ENCODE measurements at regions not wholly inside any gene's neighbourhood (a gene's known extent, or its start where the extent isn't known, plus 50 kb on each side); places are given as distances from the start of the nearest gene placed in this dataset.

DNA sequence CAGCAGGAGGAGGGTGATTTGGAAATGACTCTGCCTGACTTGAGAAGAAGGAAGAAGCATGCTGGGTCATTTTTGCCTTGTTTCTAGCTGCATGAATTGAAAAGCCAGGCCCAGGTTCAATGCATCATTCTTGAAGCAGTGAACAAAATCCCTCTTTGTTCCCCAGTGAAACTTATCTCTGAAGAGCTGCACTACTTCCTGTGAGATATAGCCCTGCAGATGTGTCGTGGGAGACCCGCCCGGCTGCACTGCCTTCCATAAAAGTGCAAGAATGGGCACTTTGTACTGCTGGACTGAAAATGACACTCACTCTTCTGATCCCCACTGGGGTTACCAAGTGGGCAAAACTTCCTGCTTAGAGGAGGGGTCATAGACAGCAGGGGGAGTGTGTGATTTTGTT, 249.2 kb upstream of the NFIA start:
- no peak for TF ChIP-seq POLR2AphosphoS5 (IDR thresholded peaks at IDR 0.05)
- H3K9me3 ChIP-seq = no peaks in the 10 kb centered on the region
- no peaks in the 10 kb centered on the region for H3K27me3 ChIP-seq
- no peaks in the 10 kb centered on the region for H3K4me1 ChIP-seq
- H3K36me3 ChIP-seq = no peaks in the 10 kb centered on the region
- intact Hi-C loops (cut with DNase I; ENCODE audit: low total_unique reads) = no loop called here
- DNase-seq (ENCODE audit: low spot score in 2 of 2) = no peak
- no peak overlapping the region for H3K4me3 ChIP-seq
- no peak overlapping the region for H3K27ac ChIP-seq

DNA sequence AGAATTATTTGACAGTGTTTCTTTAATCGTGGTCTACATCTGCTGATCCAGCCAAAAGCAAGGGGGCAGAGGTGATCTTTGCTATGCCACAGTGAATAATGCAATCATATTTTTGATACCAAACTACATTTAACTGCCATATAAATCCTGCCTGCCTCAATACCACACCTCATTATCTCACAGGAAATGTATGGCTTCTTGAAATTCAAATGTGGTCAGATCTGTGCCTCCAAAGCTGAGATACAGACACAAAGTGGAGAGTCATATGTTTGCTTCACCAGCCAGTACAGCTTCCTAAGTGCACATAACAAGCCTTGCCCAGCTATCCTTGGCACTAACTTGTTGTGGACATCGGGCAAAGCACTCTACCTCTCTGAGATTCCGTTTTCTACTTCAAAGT, 250.0 kb upstream of the NFIA start:
- intact Hi-C loops (cut with DNase I; ENCODE audit: low total_unique reads) = no loop called here
- DNase-seq (ENCODE audit: low spot score in 2 of 2) = no peak
- H3K27ac ChIP-seq = no peak overlapping the region
- H3K27me3 ChIP-seq = no peaks in the 10 kb centered on the region
- H3K9me3 ChIP-seq = no peaks in the 10 kb centered on the region
- no peaks in the 10 kb centered on the region for H3K36me3 ChIP-seq
- H3K4me1 ChIP-seq = no peaks in the 10 kb centered on the region
- no peak overlapping the region for H3K4me3 ChIP-seq
- TF ChIP-seq POLR2A (IDR thresholded peaks at IDR 0.05) = no peak
- no peak for TF ChIP-seq POLR2AphosphoS5 (IDR thresholded peaks at IDR 0.05)
- TF ChIP-seq, protein P1, sequence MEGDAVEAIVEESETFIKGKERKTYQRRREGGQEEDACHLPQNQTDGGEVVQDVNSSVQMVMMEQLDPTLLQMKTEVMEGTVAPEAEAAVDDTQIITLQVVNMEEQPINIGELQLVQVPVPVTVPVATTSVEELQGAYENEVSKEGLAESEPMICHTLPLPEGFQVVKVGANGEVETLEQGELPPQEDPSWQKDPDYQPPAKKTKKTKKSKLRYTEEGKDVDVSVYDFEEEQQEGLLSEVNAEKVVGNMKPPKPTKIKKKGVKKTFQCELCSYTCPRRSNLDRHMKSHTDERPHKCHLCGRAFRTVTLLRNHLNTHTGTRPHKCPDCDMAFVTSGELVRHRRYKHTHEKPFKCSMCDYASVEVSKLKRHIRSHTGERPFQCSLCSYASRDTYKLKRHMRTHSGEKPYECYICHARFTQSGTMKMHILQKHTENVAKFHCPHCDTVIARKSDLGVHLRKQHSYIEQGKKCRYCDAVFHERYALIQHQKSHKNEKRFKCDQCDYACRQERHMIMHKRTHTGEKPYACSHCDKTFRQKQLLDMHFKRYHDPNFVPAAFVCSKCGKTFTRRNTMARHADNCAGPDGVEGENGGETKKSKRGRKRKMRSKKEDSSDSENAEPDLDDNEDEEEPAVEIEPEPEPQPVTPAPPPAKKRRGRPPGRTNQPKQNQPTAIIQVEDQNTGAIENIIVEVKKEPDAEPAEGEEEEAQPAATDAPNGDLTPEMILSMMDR (IDR thresholded peaks at IDR 0.05) = no peak

DNA sequence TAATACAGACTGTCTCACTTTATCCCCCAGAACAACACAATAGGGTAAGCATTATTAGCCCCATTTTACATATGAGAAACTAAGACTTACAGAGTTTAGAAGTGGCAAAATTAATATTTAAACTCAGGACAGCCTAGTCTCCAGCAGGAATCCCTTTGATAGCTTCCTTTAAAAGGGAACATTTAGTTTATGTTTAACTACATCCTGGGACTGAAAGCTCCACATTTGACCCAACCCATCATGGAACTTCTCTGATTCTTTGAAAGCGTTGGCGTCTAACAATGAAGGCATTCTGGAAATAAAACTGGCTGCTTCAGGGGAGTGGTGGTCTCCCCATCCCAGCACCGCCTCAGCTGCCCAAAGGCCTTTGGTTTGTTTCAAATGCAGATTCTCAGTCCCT, 250.6 kb upstream of the NFIA start:
- DNase-seq (ENCODE audit: low spot score in 2 of 2) = no peak
- Histone ChIP-seq H3K9me3 (no peaks in the 10 kb centered on the region), H3K27ac (no peak overlapping the region), H3K36me3 (no peaks in the 10 kb centered on the region), H3K4me3 (no peak overlapping the region), H3K4me1 (no peaks in the 10 kb centered on the region), H3K27me3 (no peaks in the 10 kb centered on the region)
- intact Hi-C loops (cut with DNase I; ENCODE audit: low total_unique reads) = no loop called here
- TF ChIP-seq POLR2AphosphoS5 (IDR thresholded peaks at IDR 0.05) (no peak), POLR2A (IDR thresholded peaks at IDR 0.05) (no peak)
- TF ChIP-seq, protein P1 (IDR thresholded peaks at IDR 0.05) = no peak

DNA sequence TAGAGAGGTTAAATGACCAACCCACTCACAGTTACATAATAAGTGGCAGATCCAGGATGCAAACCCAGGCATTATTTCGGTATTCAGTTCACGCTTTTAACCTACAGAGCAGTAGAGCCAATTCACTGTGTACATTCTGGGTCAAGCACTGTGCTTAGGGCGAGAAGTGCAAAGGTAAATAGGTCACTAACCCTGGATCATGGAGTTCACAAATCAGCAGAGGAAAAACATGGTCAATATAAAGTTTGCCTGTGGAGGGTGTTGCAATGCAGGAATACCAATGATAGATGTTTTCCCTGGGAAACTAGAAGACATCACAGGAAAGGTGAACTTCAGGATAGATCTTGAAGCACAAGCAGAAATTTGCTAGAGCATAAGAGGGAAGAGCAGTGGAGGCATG, 253.4 kb upstream of the NFIA start:
- H3K36me3 ChIP-seq = no peaks in the 10 kb centered on the region
- H3K4me1 ChIP-seq = no peaks in the 10 kb centered on the region
- TF ChIP-seq POLR2AphosphoS5 (IDR thresholded peaks at IDR 0.05) = no peak
- TF ChIP-seq, protein P1 (IDR thresholded peaks at IDR 0.05) = no peak
- no peak overlapping the region for H3K4me3 ChIP-seq
- H3K27me3 ChIP-seq = no peaks in the 10 kb centered on the region
- intact Hi-C loops (cut with DNase I; ENCODE audit: low total_unique reads) = no loop called here
- no peak for DNase-seq (ENCODE audit: low spot score in 2 of 2)
- no peak overlapping the region for H3K27ac ChIP-seq
- H3K9me3 ChIP-seq = peaks cover 0 to 3% of the 10 kb centered on the region in 2 donors

DNA sequence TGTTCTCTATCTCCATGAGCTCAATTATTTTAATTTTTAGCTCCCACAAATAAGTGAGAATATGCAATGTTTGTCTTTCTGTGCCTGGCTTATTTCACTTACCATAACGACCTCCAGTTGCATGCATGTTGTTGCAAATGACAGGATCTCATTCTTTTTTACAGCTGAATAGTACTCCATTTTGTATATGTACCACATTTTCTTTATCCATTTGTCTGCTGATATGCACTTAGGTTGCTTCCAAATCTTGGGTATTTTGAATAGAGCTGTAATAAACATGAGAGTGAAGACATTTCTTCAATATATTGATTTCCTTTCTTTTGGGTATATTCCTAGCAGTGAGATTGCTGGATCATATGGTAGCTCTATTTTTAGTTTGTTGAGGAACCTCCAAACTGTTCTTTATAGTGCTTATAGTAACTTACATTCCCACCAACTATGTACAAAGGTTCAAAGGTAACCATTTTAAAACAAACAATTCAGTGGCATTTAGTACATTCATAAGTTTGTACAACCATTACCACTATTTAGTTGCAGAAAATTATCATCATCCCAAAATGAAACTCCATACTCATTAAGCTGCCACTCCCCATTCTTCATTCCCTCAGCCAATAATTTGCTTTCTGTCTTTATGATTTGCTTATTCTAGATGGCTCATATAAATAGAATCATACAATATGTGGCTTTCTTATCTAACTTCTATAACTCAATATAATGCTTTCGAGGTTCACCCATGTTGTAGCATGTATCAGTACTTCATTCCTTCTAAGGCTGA, 255.9 kb upstream of the NFIA start:
- peaks cover 0 to 3% of the 10 kb centered on the region in 2 donors for H3K9me3 ChIP-seq
- no peak for DNase-seq (ENCODE audit: low spot score in 2 of 2)
- H3K4me1 ChIP-seq = no peaks in the 10 kb centered on the region
- no peaks in the 10 kb centered on the region for H3K27me3 ChIP-seq
- intact Hi-C loops (cut with DNase I; ENCODE audit: low total_unique reads) = no loop called here
- TF ChIP-seq POLR2AphosphoS5 (IDR thresholded peaks at IDR 0.05) (no peak), POLR2A (IDR thresholded peaks at IDR 0.05) (no peak)
- TF ChIP-seq, protein P1 (IDR thresholded peaks at IDR 0.05) = no peak
- no peak overlapping the region for H3K27ac ChIP-seq
- no peak overlapping the region for H3K4me3 ChIP-seq
- no peaks in the 10 kb centered on the region for H3K36me3 ChIP-seq

Data from breast epithelium (tissue), 4 donors.